CD4-positive, CD25-positive, alpha-beta regulatory T cell (primary cell): ENCODE measurements at regions not wholly inside any gene's neighbourhood (a gene's known extent, or its start where the extent isn't known, plus 50 kb on each side); places are given as distances from the start of the nearest gene placed in this dataset.
A peak's percentile ranks its signal among the peaks of the same experiment; 100 is the strongest.

Experiments used
- ATAC-seq, 2 donors: fragments of 150-1000 bp; cut with Tn5 transposase; one replicate each; pipeline ENCODE4 v1.10.0; 2021; ENCODE audit warnings: low read depth in 2 of 2, moderate number of reproducible peaks in 2 of 2, moderate library complexity in 1 of 2
- DNase-seq, 3 donors: peaks; one replicate each; pipeline versions ENCODE4 v3.0.0 to v3.0.0-alpha.2; 2012 to 2022; ENCODE audit warnings: mixed read lengths in 1 of 3
- H3K27ac ChIP-seq: one replicate; pipeline ENCODE4 v1.7.0; 2013; ENCODE audit warnings: mild to moderate bottlenecking, low read length; ENCODE audit not compliant: insufficient read depth, poor library complexity, severe bottlenecking
- H3K27me3 ChIP-seq: one replicate; pipeline ENCODE4 v1.7.0; 2013; ENCODE audit warnings: low read length; ENCODE audit not compliant: control insufficient read depth, insufficient read depth
- H3K36me3 ChIP-seq: one replicate; pipeline ENCODE4 v1.7.0; 2013; ENCODE audit warnings: mild to moderate bottlenecking, low read length, moderate library complexity; ENCODE audit not compliant: control insufficient read depth, insufficient read depth
- H3K4me1 ChIP-seq: 2 replicates; pipeline ENCODE4 v1.7.0; 2013; ENCODE audit warnings: mild to moderate bottlenecking, low read length; ENCODE audit not compliant: insufficient read depth, control insufficient read depth, poor library complexity, severe bottlenecking
- H3K4me3 ChIP-seq: one replicate; pipeline ENCODE4 v1.7.0; 2013; ENCODE audit warnings: low read depth, mild to moderate bottlenecking, low read length, moderate library complexity
- H3K9me3 ChIP-seq, 2 experiments: 1 replicate in 1 of 2; 2 replicates in 1 of 2; pipeline ENCODE4 v1.7.0; 2013; ENCODE audit warnings: low read length in 2 of 2, mild to moderate bottlenecking in 1 of 2, moderate library complexity in 1 of 2; ENCODE audit not compliant: control insufficient read depth in 2 of 2
- H3K27ac Mint-ChIP-seq, 3 donors: one replicate each; pipeline ENCODE4 v1.8.0; 2020 to 2022; ENCODE audit warnings: mild to moderate bottlenecking in 3 of 3, mixed read lengths in 3 of 3, moderate library complexity in 2 of 3
- H3K27me3 Mint-ChIP-seq: one replicate; pipeline ENCODE4 v1.8.0; 2022; ENCODE audit warnings: mild to moderate bottlenecking, mixed read lengths
- H3K36me3 Mint-ChIP-seq: one replicate; pipeline ENCODE4 v1.8.0; 2020; ENCODE audit warnings: mixed read lengths
- H3K4me1 Mint-ChIP-seq, 4 donors: one replicate each; pipeline ENCODE4 v1.8.0; 2020 to 2022; ENCODE audit warnings: mixed read lengths in 4 of 4, mild to moderate bottlenecking in 1 of 4
- H3K4me3 Mint-ChIP-seq, 4 donors: one replicate each; pipeline ENCODE4 v1.8.0; 2020 to 2022; ENCODE audit warnings: mild to moderate bottlenecking in 4 of 4, mixed read lengths in 4 of 4, moderate library complexity in 3 of 4
- H3K9me3 Mint-ChIP-seq, 7 donors: one replicate each; pipeline ENCODE4 v1.8.0; 2020 to 2022; ENCODE audit warnings: mixed read lengths in 7 of 7, mild to moderate bottlenecking in 3 of 7, moderate library complexity in 2 of 7

- no peaks in the 10 kb centered on the region for H3K27me3 ChIP-seq
- H3K27ac Mint-ChIP-seq: no peak overlapping the region
- no peak for DNase-seq
- H3K36me3 ChIP-seq: no peaks in the 10 kb centered on the region
- no peaks in the 10 kb centered on the region for H3K4me1 ChIP-seq
- no peak overlapping the region for H3K4me3 Mint-ChIP-seq
- no peak for ATAC-seq
- peaks cover 6% of the 10 kb centered on the region for H3K27me3 Mint-ChIP-seq
- H3K4me1 Mint-ChIP-seq: no peaks in the 10 kb centered on the region
- no peak overlapping the region for H3K27ac ChIP-seq
- peaks cover 0 to 2% (median 0%) of the 10 kb centered on the region in 7 donors for H3K9me3 Mint-ChIP-seq
- H3K9me3 ChIP-seq: no peaks in the 10 kb centered on the region
- H3K4me3 ChIP-seq: no peak overlapping the region
- H3K36me3 Mint-ChIP-seq: no peaks in the 10 kb centered on the region
These were observed 131.5 kb downstream of the RPS24 start for GRCh38 chr10:78165172-78165571.

DNA sequence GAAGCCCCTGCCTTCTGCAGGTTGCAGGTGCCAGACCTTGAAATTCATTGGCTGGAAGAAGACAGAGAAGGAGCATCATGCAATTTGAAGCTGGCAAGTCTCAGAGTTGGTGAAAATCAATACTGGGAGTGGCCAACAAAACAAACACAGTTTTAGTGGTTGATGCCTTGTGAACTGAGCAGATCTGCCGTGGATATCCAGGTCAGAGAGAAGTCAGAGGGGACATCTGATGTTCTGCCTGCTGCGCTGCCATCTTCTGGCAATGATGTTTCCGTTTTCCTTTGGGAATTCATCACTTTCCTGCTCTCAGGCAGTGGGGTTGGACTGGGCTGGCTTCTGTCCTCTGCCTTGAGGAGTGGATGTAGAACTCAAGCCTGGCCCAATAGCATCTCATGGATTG is 132.0 kb downstream of the RPS24 start:
- Mint-ChIP-seq H3K4me3 (no peak overlapping the region), H3K27ac (no peak overlapping the region), H3K27me3 (peaks cover 6% of the 10 kb centered on the region), H3K4me1 (no peaks in the 10 kb centered on the region), H3K36me3 (no peaks in the 10 kb centered on the region), H3K9me3 (peaks cover 0 to 2% (median 0%) of the 10 kb centered on the region in 7 donors)
- no peaks in the 10 kb centered on the region for H3K4me1 ChIP-seq
- no peaks in the 10 kb centered on the region for H3K9me3 ChIP-seq
- ATAC-seq (no peak), DNase-seq (no peak)
- H3K27me3 ChIP-seq: no peaks in the 10 kb centered on the region
- H3K27ac ChIP-seq: no peak overlapping the region
- H3K4me3 ChIP-seq: no peak overlapping the region
- no peaks in the 10 kb centered on the region for H3K36me3 ChIP-seq

DNA sequence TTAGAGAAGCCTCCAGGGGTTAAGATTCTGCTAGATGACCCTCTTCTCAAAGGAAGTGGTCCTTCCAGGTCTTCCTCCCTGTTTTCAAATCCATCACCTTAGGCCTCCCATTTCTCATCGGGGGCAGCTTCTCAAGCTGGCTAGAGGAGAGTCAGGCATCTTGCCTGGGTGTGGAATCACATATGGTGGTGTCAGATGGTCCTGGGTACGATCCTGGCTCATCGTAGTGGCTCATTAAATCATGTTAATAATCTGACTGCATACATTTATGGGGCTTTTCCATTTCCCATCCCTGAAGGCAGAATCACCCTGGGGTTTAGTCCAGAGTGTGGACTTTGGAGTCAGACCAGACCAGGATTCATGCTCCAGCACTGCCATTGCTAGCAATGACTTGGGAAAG is 132.6 kb downstream of the RPS24 start:
- DNase-seq (no peak), ATAC-seq (no peak)
- H3K9me3 ChIP-seq: no peaks in the 10 kb centered on the region
- no peaks in the 10 kb centered on the region for H3K36me3 ChIP-seq
- no peak overlapping the region for H3K4me3 ChIP-seq
- H3K4me1 ChIP-seq: no peaks in the 10 kb centered on the region
- H3K27ac Mint-ChIP-seq: no peak overlapping the region
- H3K27me3 ChIP-seq: no peaks in the 10 kb centered on the region
- no peaks in the 10 kb centered on the region for H3K4me1 Mint-ChIP-seq
- no peaks in the 10 kb centered on the region for H3K36me3 Mint-ChIP-seq
- H3K27me3 Mint-ChIP-seq: peaks cover 6% of the 10 kb centered on the region
- no peak overlapping the region for H3K27ac ChIP-seq
- H3K4me3 Mint-ChIP-seq: no peak overlapping the region
- peaks cover 0 to 2% (median 0%) of the 10 kb centered on the region in 7 donors for H3K9me3 Mint-ChIP-seq

DNA sequence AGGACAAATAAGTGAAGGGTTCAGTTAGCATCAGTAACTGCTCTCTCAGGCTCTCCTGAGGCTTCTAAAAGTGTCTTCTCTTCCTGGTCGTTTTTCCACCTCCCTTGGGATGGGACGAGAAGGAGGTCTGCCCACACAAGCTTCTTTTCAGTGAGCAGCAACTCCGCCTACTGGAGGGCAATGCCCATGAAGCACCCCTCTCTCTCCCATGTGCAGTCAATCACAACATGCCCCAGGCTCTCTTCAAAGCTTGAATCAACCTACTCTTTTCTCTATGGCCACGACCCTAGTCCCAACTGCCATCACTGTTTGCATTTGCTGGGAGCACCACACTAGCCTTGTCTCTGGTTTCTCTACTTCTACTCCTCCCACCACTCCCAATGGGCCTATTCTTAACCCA is 135.6 kb downstream of the RPS24 start:
- Mint-ChIP-seq H3K9me3 (peaks cover 0 to 2% (median 0%) of the 10 kb centered on the region in 7 donors), H3K4me1 (no peaks in the 10 kb centered on the region), H3K27me3 (peaks cover 5% of the 10 kb centered on the region), H3K27ac (peak overlapping the region in 1 of 3 donors; percentile 8), H3K4me3 (no peak overlapping the region), H3K36me3 (no peaks in the 10 kb centered on the region)
- H3K4me3 ChIP-seq: no peak overlapping the region
- H3K36me3 ChIP-seq: no peaks in the 10 kb centered on the region
- ATAC-seq (no peak), DNase-seq (no peak)
- H3K27ac ChIP-seq: no peak overlapping the region
- no peaks in the 10 kb centered on the region for H3K27me3 ChIP-seq
- H3K9me3 ChIP-seq: no peaks in the 10 kb centered on the region
- no peaks in the 10 kb centered on the region for H3K4me1 ChIP-seq

DNA sequence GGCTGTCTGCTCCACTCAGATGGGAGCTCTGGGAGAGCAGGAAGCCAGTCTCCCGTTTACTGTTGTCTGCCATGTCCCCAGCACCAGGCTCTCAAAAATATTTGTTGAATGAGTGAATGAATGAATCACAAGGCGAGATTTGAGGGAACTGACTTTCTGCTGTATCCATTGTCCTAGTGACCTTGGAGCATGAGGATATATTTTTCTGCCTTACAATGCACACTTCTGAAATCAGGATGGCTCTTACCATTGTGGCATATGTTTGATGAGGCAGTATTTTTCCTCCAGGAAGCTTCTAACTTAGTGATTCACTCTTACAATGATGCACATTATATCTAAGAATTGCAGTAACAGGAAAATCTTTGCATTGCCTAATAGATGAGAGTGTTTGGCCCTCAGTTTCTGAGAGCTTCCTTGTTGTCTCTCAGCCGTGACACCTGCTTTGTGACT is 136.4 kb downstream of the RPS24 start:
- H3K27me3 ChIP-seq: no peaks in the 10 kb centered on the region
- ATAC-seq (no peak), DNase-seq (no peak)
- no peaks in the 10 kb centered on the region for H3K4me1 ChIP-seq
- H3K27ac Mint-ChIP-seq: no peak overlapping the region
- H3K27ac ChIP-seq: no peak overlapping the region
- H3K9me3 Mint-ChIP-seq: peaks cover 0 to 2% (median 0%) of the 10 kb centered on the region in 7 donors
- H3K36me3 Mint-ChIP-seq: no peaks in the 10 kb centered on the region
- H3K4me1 Mint-ChIP-seq: no peaks in the 10 kb centered on the region
- H3K36me3 ChIP-seq: no peaks in the 10 kb centered on the region
- no peak overlapping the region for H3K4me3 ChIP-seq
- H3K4me3 Mint-ChIP-seq: no peak overlapping the region
- no peaks in the 10 kb centered on the region for H3K27me3 Mint-ChIP-seq
- H3K9me3 ChIP-seq: no peaks in the 10 kb centered on the region

GRCh38 chr10:78171633-78172400 is 138.2 kb downstream of the RPS24 start:
- ATAC-seq (no peak), DNase-seq (no peak)
- no peaks in the 10 kb centered on the region for H3K36me3 ChIP-seq
- no peaks in the 10 kb centered on the region for H3K27me3 ChIP-seq
- Mint-ChIP-seq H3K9me3 (peaks cover 0 to 2% (median 0%) of the 10 kb centered on the region in 7 donors), H3K4me3 (no peak overlapping the region), H3K27ac (no peak overlapping the region), H3K27me3 (no peaks in the 10 kb centered on the region), H3K4me1 (no peaks in the 10 kb centered on the region), H3K36me3 (no peaks in the 10 kb centered on the region)
- no peaks in the 10 kb centered on the region for H3K9me3 ChIP-seq
- no peaks in the 10 kb centered on the region for H3K4me1 ChIP-seq
- no peak overlapping the region for H3K4me3 ChIP-seq
- H3K27ac ChIP-seq: no peak overlapping the region

- no peaks in the 10 kb centered on the region for H3K27me3 Mint-ChIP-seq
- Histone ChIP-seq H3K36me3 (no peaks in the 10 kb centered on the region), H3K27me3 (no peaks in the 10 kb centered on the region), H3K4me1 (no peaks in the 10 kb centered on the region), H3K9me3 (no peaks in the 10 kb centered on the region), H3K4me3 (no peak overlapping the region), H3K27ac (no peak overlapping the region)
- no peak overlapping the region for H3K27ac Mint-ChIP-seq
- ATAC-seq (no peak), DNase-seq (no peak)
- H3K4me1 Mint-ChIP-seq: no peaks in the 10 kb centered on the region
- H3K4me3 Mint-ChIP-seq: no peak overlapping the region
- peaks cover 0 to 2% (median 0%) of the 10 kb centered on the region in 7 donors for H3K9me3 Mint-ChIP-seq
- no peaks in the 10 kb centered on the region for H3K36me3 Mint-ChIP-seq
These were observed 139.8 kb downstream of the RPS24 start for GRCh38 chr10:78173360-78174015.
